Panc1 (cell line): ENCODE measurements at regions not wholly inside any gene's neighbourhood (a gene's known extent, or its start where the extent isn't known, plus 50 kb on each side); places are given as distances from the start of the nearest gene placed in this dataset.

Experiments used
- CTCF ChIP-seq: fragments of 450-650 bp; IDR thresholded peaks from 2 replicates; pipeline ENCODE4 v1.5.1; 2017; ENCODE audit warnings: mild to moderate bottlenecking
- POLR2AphosphoS5 ChIP-seq: IDR thresholded peaks from 2 replicates; pipeline ENCODE4 v1.6.1; 2012; ENCODE audit warnings: mild to moderate bottlenecking, low read depth, low read length, moderate library complexity

- no peak for TF ChIP-seq CTCF
- no peak for TF ChIP-seq POLR2AphosphoS5
These were observed 161.4 kb downstream of the UXS1 start for GRCh38 chr2:106032676-106033075.
